ENCODE measurements at regions not wholly inside any gene's neighbourhood (a gene's known extent, or its start where the extent isn't known, plus 50 kb on each side); places are given as distances from the start of the nearest gene placed in this dataset.

DNA sequence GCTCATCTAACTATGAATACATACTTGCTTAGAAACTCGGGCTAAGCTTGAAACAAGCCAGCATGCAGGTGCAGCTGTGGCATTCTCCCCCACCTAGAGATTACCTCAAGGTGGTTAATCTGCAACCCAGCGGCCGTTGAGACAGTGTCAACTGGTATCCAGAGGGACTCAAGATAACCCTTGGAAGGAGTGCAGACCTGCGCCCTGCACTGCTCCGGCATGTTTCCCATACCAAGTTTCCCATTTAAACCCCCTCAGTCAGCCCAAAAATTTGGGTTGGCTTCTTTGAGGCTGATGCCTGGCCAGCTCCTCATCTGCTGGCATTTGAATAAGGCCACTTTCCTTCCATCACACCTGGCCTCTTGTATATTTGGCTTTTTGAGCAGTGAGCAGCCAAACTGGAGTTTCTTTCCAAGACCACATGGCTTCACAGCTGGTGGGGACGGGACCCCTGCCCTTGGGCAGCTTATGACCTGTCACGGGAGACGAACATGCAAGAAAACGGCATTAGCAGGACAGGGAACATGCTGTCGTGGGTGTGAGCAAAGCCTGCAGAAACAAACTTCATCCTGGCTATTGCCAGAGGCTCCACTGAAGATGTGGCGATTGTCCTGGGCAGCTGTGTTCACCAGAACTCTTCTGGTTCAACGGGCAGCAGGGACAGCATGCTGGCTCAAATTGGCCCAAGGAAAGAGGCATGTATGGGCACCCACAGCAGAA is 98.2 kb downstream of the PLXNA1 start:
- no peaks in the 10 kb centered on the region for H3K4me1 ChIP-seq (ENCODE audit: insufficient read depth)
- H3K36me3 Mint-ChIP-seq (ENCODE audit: low read depth), result no peaks in the 10 kb centered on the region
- no peak overlapping the region for H3K4me3 Mint-ChIP-seq
- no peaks in the 10 kb centered on the region for H3F3A ChIP-seq (replicated peaks; ENCODE audit: low read depth)
- H4K20me1 ChIP-seq (replicated peaks; ENCODE audit: insufficient read depth), result no peaks in the 10 kb centered on the region
- H3K27ac ChIP-seq (ENCODE audit: low read depth), result no peak overlapping the region
- H3K9me2 ChIP-seq (ENCODE audit: insufficient read depth), result no peaks in the 10 kb centered on the region
- no peaks in the 10 kb centered on the region for H3K27me3 ChIP-seq (ENCODE audit: insufficient read depth)
- H3K9me3 Mint-ChIP-seq, result no peaks in the 10 kb centered on the region
- no peak overlapping the region for H3K27ac Mint-ChIP-seq
- no peaks in the 10 kb centered on the region for H3K79me2 ChIP-seq (replicated peaks; ENCODE audit: insufficient read depth)
- peaks cover 2% of the 10 kb centered on the region for H3K27me3 Mint-ChIP-seq (ENCODE audit: insufficient read depth, low read depth, poor library complexity)
- no peak overlapping the region for H3K4me2 ChIP-seq
- ATAC-seq (no peak), DNase-seq (ENCODE audit: low spot score) (no peak)
- no peak overlapping the region for H3K4me3 ChIP-seq
- no peak for TF ChIP-seq POLR2AphosphoS5 (IDR thresholded peaks at IDR 0.05; ENCODE audit: low read depth)
- TF ChIP-seq STAT1 (IDR thresholded peaks at IDR 0.05; ENCODE audit: unreplicated experiment), result no peak
- TF ChIP-seq ZNF331 (CRISPR knock-in tag; IDR thresholded peaks at IDR 0.05; ENCODE audit: low read depth), result no peak
- TF ChIP-seq EZH2 (IDR thresholded peaks at IDR 0.05; ENCODE audit: low read depth, unreplicated experiment), result no peak
- no peaks in the 10 kb centered on the region for H3K36me3 ChIP-seq (ENCODE audit: insufficient read depth)
- H2AFZ ChIP-seq, result no peak overlapping the region
- no peaks in the 10 kb centered on the region; the same call in 2 of the 3 replicates for H3K4me1 Mint-ChIP-seq

DNA sequence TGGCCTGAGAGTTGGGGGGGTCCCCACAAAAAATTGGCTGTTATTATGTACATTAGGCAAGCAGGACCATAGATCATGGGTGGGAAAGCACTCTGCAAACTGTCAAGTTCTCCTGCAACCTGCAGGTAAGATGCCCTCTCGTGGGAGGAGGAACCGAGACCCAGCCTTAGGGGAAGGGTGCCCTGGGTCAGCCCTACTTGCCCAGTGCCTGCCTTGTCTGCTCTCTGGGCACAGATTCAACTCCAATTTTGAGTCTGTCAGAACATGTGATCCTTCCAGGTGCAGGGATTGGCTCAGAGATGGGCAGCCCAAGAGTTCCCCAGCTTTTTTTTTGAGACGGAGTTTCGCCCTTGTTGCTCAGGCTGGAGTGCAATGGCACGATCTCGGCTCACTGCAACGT is 99.2 kb downstream of the PLXNA1 start:
- H3K79me2 ChIP-seq (replicated peaks; ENCODE audit: insufficient read depth), result no peaks in the 10 kb centered on the region
- Mint-ChIP-seq H3K36me3 (ENCODE audit: low read depth) (no peaks in the 10 kb centered on the region), H3K9me3 (no peaks in the 10 kb centered on the region), H3K27ac (no peak overlapping the region), H3K27me3 (ENCODE audit: insufficient read depth, low read depth, poor library complexity) (peaks cover 2% of the 10 kb centered on the region), H3K4me1 (no peaks in the 10 kb centered on the region; the same call in 2 of the 3 replicates), H3K4me3 (no peak overlapping the region)
- DNase-seq (ENCODE audit: low spot score) (no peak), ATAC-seq (no peak)
- H3K27ac ChIP-seq (ENCODE audit: low read depth), result no peak overlapping the region
- H3K4me1 ChIP-seq (ENCODE audit: insufficient read depth), result no peaks in the 10 kb centered on the region
- TF ChIP-seq JUNB (IDR thresholded peaks at IDR 0.05; ENCODE audit: unreplicated experiment), result no peak
- no peak for TF ChIP-seq CREB1 (CRISPR knock-in tag; IDR thresholded peaks at IDR 0.05; ENCODE audit: low read depth)
- TF ChIP-seq, protein P1, sequence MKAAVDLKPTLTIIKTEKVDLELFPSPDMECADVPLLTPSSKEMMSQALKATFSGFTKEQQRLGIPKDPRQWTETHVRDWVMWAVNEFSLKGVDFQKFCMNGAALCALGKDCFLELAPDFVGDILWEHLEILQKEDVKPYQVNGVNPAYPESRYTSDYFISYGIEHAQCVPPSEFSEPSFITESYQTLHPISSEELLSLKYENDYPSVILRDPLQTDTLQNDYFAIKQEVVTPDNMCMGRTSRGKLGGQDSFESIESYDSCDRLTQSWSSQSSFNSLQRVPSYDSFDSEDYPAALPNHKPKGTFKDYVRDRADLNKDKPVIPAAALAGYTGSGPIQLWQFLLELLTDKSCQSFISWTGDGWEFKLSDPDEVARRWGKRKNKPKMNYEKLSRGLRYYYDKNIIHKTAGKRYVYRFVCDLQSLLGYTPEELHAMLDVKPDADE (IDR thresholded peaks at IDR 0.05), result no peak
- H3F3A ChIP-seq (replicated peaks; ENCODE audit: low read depth), result no peaks in the 10 kb centered on the region
- no peak overlapping the region for H3K4me3 ChIP-seq
- no peaks in the 10 kb centered on the region for H3K36me3 ChIP-seq (ENCODE audit: insufficient read depth)
- no peaks in the 10 kb centered on the region for H3K9me2 ChIP-seq (ENCODE audit: insufficient read depth)
- H3K27me3 ChIP-seq (ENCODE audit: insufficient read depth), result no peaks in the 10 kb centered on the region
- no peaks in the 10 kb centered on the region for H4K20me1 ChIP-seq (replicated peaks; ENCODE audit: insufficient read depth)
- no peak overlapping the region for H2AFZ ChIP-seq
- H3K4me2 ChIP-seq, result no peak overlapping the region

DNA sequence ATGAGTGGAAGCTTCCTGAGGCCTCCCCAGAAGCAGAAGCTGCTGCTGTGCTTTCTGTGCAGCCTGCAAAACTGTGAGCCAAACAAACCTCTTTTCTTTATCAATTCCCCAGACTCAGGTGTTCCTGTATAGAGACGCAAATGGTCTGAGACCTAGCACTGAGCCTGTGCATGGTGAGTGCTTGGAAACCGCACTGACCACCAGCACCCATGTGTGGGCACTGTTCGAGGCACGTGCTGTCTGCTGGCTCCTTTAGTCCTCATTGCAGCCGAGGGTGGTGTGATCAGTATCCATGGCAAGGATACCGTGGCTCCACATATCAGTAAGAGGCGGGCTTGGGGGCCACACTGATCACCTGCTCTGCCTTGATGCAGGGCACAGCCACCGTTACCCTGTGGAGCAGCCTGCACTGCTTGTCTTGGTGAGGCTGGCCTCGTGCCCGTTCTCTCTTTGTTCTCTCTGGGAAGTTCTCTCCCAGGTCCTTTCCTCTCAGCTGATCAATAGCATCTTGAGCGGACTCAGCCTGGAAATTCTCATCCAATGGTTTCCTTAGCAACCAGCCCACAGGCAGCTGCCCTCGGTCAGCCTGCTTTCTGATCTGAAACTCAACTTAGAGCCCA is 101.0 kb downstream of the PLXNA1 start:
- no peaks in the 10 kb centered on the region for H3K9me2 ChIP-seq (ENCODE audit: insufficient read depth)
- H3K27me3 ChIP-seq (ENCODE audit: insufficient read depth), result no peaks in the 10 kb centered on the region
- DNase-seq (ENCODE audit: low spot score) (peak; percentile 14), ATAC-seq (peak; percentile 69)
- no peak overlapping the region for H3K27ac ChIP-seq (ENCODE audit: low read depth)
- H2AFZ ChIP-seq, result no peak overlapping the region
- no peak overlapping the region; the same call in 1 of the 2 replicates for H3K27ac Mint-ChIP-seq
- peaks cover 4% of the 10 kb centered on the region for H3K27me3 Mint-ChIP-seq (ENCODE audit: insufficient read depth, low read depth, poor library complexity)
- no peak overlapping the region for H3K4me3 Mint-ChIP-seq
- no peaks in the 10 kb centered on the region for H4K20me1 ChIP-seq (replicated peaks; ENCODE audit: insufficient read depth)
- H3K4me1 ChIP-seq (ENCODE audit: insufficient read depth), result no peaks in the 10 kb centered on the region
- no peaks in the 10 kb centered on the region for H3K9me3 Mint-ChIP-seq
- H3K4me2 ChIP-seq, result no peak overlapping the region
- no peaks in the 10 kb centered on the region for H3K36me3 ChIP-seq (ENCODE audit: insufficient read depth)
- no peaks in the 10 kb centered on the region for H3K79me2 ChIP-seq (replicated peaks; ENCODE audit: insufficient read depth)
- no peaks in the 10 kb centered on the region for H3F3A ChIP-seq (replicated peaks; ENCODE audit: low read depth)
- no peak overlapping the region for H3K4me3 ChIP-seq
- no peaks in the 10 kb centered on the region; the same call in 2 of the 3 replicates for H3K4me1 Mint-ChIP-seq
- no peaks in the 10 kb centered on the region for H3K36me3 Mint-ChIP-seq (ENCODE audit: low read depth)
- TF ChIP-seq, protein P2, sequence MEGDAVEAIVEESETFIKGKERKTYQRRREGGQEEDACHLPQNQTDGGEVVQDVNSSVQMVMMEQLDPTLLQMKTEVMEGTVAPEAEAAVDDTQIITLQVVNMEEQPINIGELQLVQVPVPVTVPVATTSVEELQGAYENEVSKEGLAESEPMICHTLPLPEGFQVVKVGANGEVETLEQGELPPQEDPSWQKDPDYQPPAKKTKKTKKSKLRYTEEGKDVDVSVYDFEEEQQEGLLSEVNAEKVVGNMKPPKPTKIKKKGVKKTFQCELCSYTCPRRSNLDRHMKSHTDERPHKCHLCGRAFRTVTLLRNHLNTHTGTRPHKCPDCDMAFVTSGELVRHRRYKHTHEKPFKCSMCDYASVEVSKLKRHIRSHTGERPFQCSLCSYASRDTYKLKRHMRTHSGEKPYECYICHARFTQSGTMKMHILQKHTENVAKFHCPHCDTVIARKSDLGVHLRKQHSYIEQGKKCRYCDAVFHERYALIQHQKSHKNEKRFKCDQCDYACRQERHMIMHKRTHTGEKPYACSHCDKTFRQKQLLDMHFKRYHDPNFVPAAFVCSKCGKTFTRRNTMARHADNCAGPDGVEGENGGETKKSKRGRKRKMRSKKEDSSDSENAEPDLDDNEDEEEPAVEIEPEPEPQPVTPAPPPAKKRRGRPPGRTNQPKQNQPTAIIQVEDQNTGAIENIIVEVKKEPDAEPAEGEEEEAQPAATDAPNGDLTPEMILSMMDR (conservative IDR thresholded peaks at IDR 0.05; ENCODE audit: low read depth in 2 of 2), result 0 out of 4 replicates have a peak, but pooled peaks of 1 of the 2 experiments have one; percentile 16
- TF ChIP-seq NANOG (IDR thresholded peaks at IDR 0.05; ENCODE audit: borderline replicate concordance), result no peak

Data from GM23338 (cell line).